Astrocyte (in vitro differentiated cells and primary cell): ENCODE measurements at regions not wholly inside any gene's neighbourhood (a gene's known extent, or its start where the extent isn't known, plus 50 kb on each side); places are given as distances from the start of the nearest gene placed in this dataset.

ENCODE experiments used
- DNase-seq: peaks from one replicate; pipeline ENCODE4 v3.0.0-alpha.2; 2010; ENCODE audit warnings: low read depth
- FAIRE-seq: peaks from 2 replicates; lab custom pipeline; 2011; peaks lifted over from hg19 to GRCh38; lab: Jason Lieb, UNC
- H2AFZ ChIP-seq: 2 replicates; pipeline ENCODE4 v1.6.0; 2012; ENCODE audit warnings: low read depth, low read length, inconsistent platforms
- H3K27ac ChIP-seq: 2 replicates; pipeline ENCODE4 v1.5.1; 2011; ENCODE audit warnings: low read depth, low read length, inconsistent platforms
- H3K27me3 ChIP-seq: 2 replicates; pipeline ENCODE4 v1.6.0; 2011; ENCODE audit warnings: low read length, inconsistent platforms; ENCODE audit not compliant: insufficient read depth
- H3K36me3 ChIP-seq: 2 replicates; pipeline ENCODE4 v1.5.1; 2011; ENCODE audit warnings: low read length, inconsistent platforms; ENCODE audit not compliant: insufficient read depth
- H3K4me1 ChIP-seq: 2 replicates; pipeline ENCODE4 v1.5.1; 2011; ENCODE audit warnings: low read length, inconsistent platforms; ENCODE audit not compliant: insufficient read depth
- H3K4me2 ChIP-seq: 2 replicates; pipeline ENCODE4 v1.6.0; 2012; ENCODE audit warnings: low read length, inconsistent platforms
- H3K4me3 ChIP-seq: 2 replicates; pipeline ENCODE4 v1.5.1; 2011; ENCODE audit warnings: low read depth, mild to moderate bottlenecking, low read length, inconsistent platforms; ENCODE audit not compliant: insufficient read depth
- H3K79me2 ChIP-seq: 2 replicates; pipeline ENCODE4 v1.6.0; 2012; ENCODE audit warnings: mild to moderate bottlenecking, low read length, inconsistent platforms; ENCODE audit not compliant: insufficient read depth
- H3K9ac ChIP-seq: 2 replicates; pipeline ENCODE4 v1.6.0; 2012; ENCODE audit warnings: mild to moderate bottlenecking, low read length, inconsistent platforms
- H3K9me3 ChIP-seq: 2 replicates; pipeline ENCODE4 v1.5.1; 2012; ENCODE audit warnings: low read depth, mild to moderate bottlenecking, low read length, inconsistent platforms; ENCODE audit not compliant: insufficient read depth
- H4K20me1 ChIP-seq: 2 replicates; pipeline ENCODE4 v1.6.0; 2012; ENCODE audit warnings: low read length, inconsistent platforms; ENCODE audit not compliant: insufficient read depth
- H3K27ac Mint-ChIP-seq: one replicate; pipeline ENCODE4 v1.8.0; 2021; ENCODE audit warnings: mild to moderate bottlenecking, mixed read lengths; ENCODE audit not compliant: unreplicated experiment
- H3K27me3 Mint-ChIP-seq: one replicate; pipeline ENCODE4 v1.8.0; 2021; ENCODE audit warnings: low read depth, mixed read lengths; ENCODE audit not compliant: unreplicated experiment
- H3K36me3 Mint-ChIP-seq: one replicate; pipeline ENCODE4 v1.8.0; 2021; ENCODE audit warnings: low read depth, mixed read lengths; ENCODE audit not compliant: unreplicated experiment
- H3K4me1 Mint-ChIP-seq: one replicate; pipeline ENCODE4 v1.8.0; 2021; ENCODE audit warnings: low read depth, mixed read lengths; ENCODE audit not compliant: unreplicated experiment
- H3K4me3 Mint-ChIP-seq: one replicate; pipeline ENCODE4 v1.8.0; 2021; ENCODE audit warnings: mild to moderate bottlenecking, moderate library complexity, mixed read lengths; ENCODE audit not compliant: unreplicated experiment
- H3K9me3 Mint-ChIP-seq: one replicate; pipeline ENCODE4 v1.8.0; 2021; ENCODE audit warnings: mild to moderate bottlenecking, mixed read lengths; ENCODE audit not compliant: unreplicated experiment
- CTCF ChIP-seq: IDR thresholded peaks from 2 replicates; pipeline ENCODE4 v1.5.1; 2011; ENCODE audit warnings: low read depth, mild to moderate bottlenecking, inconsistent platforms, low read length, moderate library complexity; ENCODE audit not compliant: insufficient read depth
- EZH2 ChIP-seq: IDR thresholded peaks from 2 replicates; pipeline ENCODE4 v1.6.1; 2012; ENCODE audit warnings: mild to moderate bottlenecking, low read length, inconsistent platforms; ENCODE audit not compliant: insufficient read depth

- FAIRE-seq (no peak), DNase-seq (no peak)
- Mint-ChIP-seq H3K27me3 (no peaks in the 10 kb centered on the region), H3K9me3 (no peaks in the 10 kb centered on the region), H3K27ac (no peak overlapping the region), H3K4me1 (no peaks in the 10 kb centered on the region), H3K4me3 (no peak overlapping the region), H3K36me3 (no peaks in the 10 kb centered on the region)
- TF ChIP-seq CTCF (no peak), EZH2 (no peak)
- Histone ChIP-seq H3K27ac (no peak overlapping the region), H3K9ac (no peak overlapping the region), H3K4me2 (no peak overlapping the region), H3K4me1 (no peaks in the 10 kb centered on the region), H3K79me2 (no peaks in the 10 kb centered on the region), H3K4me3 (no peak overlapping the region), H3K9me3 (no peaks in the 10 kb centered on the region), H2AFZ (no peak overlapping the region), H4K20me1 (no peaks in the 10 kb centered on the region), H3K36me3 (no peaks in the 10 kb centered on the region), H3K27me3 (no peaks in the 10 kb centered on the region)
Observed at GRCh38 chr6:135701426-135701825, 150.1 kb upstream of the PDE7B start.

GRCh38 chr6:135703007-135703406 lies 148.5 kb upstream of the PDE7B start:
- Histone ChIP-seq H3K79me2 (no peaks in the 10 kb centered on the region), H3K27me3 (no peaks in the 10 kb centered on the region), H3K4me3 (no peak overlapping the region), H3K9ac (no peak overlapping the region), H3K4me1 (no peaks in the 10 kb centered on the region), H2AFZ (no peak overlapping the region), H3K9me3 (no peaks in the 10 kb centered on the region), H3K27ac (no peak overlapping the region), H3K36me3 (no peaks in the 10 kb centered on the region), H3K4me2 (no peak overlapping the region), H4K20me1 (no peaks in the 10 kb centered on the region)
- Mint-ChIP-seq H3K4me1 (no peaks in the 10 kb centered on the region), H3K27ac (no peak overlapping the region), H3K27me3 (no peaks in the 10 kb centered on the region), H3K36me3 (no peaks in the 10 kb centered on the region), H3K4me3 (no peak overlapping the region), H3K9me3 (no peaks in the 10 kb centered on the region)
- FAIRE-seq, result no peak
- TF ChIP-seq EZH2, result no peak
- TF ChIP-seq CTCF, result no peak
- no peak for DNase-seq

- Mint-ChIP-seq H3K36me3 (no peaks in the 10 kb centered on the region), H3K9me3 (no peaks in the 10 kb centered on the region), H3K27ac (no peak overlapping the region), H3K4me3 (no peak overlapping the region), H3K4me1 (no peaks in the 10 kb centered on the region), H3K27me3 (no peaks in the 10 kb centered on the region)
- no peak overlapping the region for H3K4me3 ChIP-seq
- H3K9me3 ChIP-seq, result no peaks in the 10 kb centered on the region
- H3K9ac ChIP-seq, result no peak overlapping the region
- no peak overlapping the region for H3K4me2 ChIP-seq
- no peaks in the 10 kb centered on the region for H3K27me3 ChIP-seq
- no peaks in the 10 kb centered on the region for H3K79me2 ChIP-seq
- no peak overlapping the region for H2AFZ ChIP-seq
- no peak for TF ChIP-seq EZH2
- TF ChIP-seq CTCF, result no peak
- H4K20me1 ChIP-seq, result no peaks in the 10 kb centered on the region
- no peak for FAIRE-seq
- no peak for DNase-seq
- no peaks in the 10 kb centered on the region for H3K36me3 ChIP-seq
- no peak overlapping the region for H3K27ac ChIP-seq
- no peaks in the 10 kb centered on the region for H3K4me1 ChIP-seq
Observed at GRCh38 chr6:135703621-135704020, 147.9 kb upstream of the PDE7B start.
